ENCODE measurements at regions not wholly inside any gene's neighbourhood (a gene's known extent, or its start where the extent isn't known, plus 50 kb on each side); places are given as distances from the start of the nearest gene placed in this dataset.

DNA sequence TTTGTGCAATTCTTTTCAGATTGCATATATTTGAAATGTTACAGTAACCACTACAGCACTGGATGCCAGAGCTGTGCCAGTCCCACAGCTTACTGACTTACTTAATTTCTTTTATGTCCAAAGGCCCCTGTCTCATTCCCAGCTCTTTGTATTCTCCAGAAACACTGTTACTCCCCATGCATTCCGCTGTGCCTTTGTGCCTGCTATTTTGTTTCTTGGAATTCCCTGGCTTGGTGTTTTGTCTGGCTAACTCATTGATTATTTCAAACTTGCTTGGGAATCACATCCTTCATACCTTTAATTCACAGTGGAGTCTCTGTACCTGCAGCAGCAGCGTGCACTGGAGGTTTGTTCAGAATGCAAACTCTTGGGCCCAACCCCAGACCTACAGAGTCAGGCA lies 601.9 kb upstream of the DDX18 start:
- no peaks in the 10 kb centered on the region for H3K79me2 ChIP-seq (ENCODE audit: insufficient read depth, low read depth, low read length)
- no peaks in the 10 kb centered on the region for H3K9me2 ChIP-seq (ENCODE audit: insufficient read depth, low read length)
- no peak overlapping the region for H3K4me3 ChIP-seq (ENCODE audit: low read depth, low read length, poor library complexity, severe bottlenecking)
- no peaks in the 10 kb centered on the region for H3K9me3 ChIP-seq (ENCODE audit: low read length)
- no peak overlapping the region for H2AFZ ChIP-seq (ENCODE audit: low read length)
- no peak for DNase-seq (ENCODE audit: low spot score)
- H3K27ac ChIP-seq (ENCODE audit: low read depth, low read length, poor library complexity, severe bottlenecking) = no peak overlapping the region
- H4K20me1 ChIP-seq (ENCODE audit: insufficient read depth, low read length) = no peaks in the 10 kb centered on the region
- H3K4me2 ChIP-seq (ENCODE audit: low read length) = no peak overlapping the region
- TF ChIP-seq, protein P1, sequence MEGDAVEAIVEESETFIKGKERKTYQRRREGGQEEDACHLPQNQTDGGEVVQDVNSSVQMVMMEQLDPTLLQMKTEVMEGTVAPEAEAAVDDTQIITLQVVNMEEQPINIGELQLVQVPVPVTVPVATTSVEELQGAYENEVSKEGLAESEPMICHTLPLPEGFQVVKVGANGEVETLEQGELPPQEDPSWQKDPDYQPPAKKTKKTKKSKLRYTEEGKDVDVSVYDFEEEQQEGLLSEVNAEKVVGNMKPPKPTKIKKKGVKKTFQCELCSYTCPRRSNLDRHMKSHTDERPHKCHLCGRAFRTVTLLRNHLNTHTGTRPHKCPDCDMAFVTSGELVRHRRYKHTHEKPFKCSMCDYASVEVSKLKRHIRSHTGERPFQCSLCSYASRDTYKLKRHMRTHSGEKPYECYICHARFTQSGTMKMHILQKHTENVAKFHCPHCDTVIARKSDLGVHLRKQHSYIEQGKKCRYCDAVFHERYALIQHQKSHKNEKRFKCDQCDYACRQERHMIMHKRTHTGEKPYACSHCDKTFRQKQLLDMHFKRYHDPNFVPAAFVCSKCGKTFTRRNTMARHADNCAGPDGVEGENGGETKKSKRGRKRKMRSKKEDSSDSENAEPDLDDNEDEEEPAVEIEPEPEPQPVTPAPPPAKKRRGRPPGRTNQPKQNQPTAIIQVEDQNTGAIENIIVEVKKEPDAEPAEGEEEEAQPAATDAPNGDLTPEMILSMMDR (conservative IDR thresholded peaks at IDR 0.05; ENCODE audit: low read length) = no peak
- TF ChIP-seq EZH2phosphoT487 (IDR thresholded peaks at IDR 0.05; ENCODE audit: borderline replicate concordance, low read depth, low read length) = no peak
- no peaks in the 10 kb centered on the region for H3K4me1 ChIP-seq (ENCODE audit: insufficient read depth, low read length, poor library complexity, severe bottlenecking)
- ChIA-PET POLR2A (no interaction called here), CTCF (ENCODE audit: unreplicated experiment) (no interaction called here)
- no TSS peak for BruUV-seq (replicated peaks)
- no peaks in the 10 kb centered on the region for H3K36me3 ChIP-seq (ENCODE audit: insufficient read depth, low read length)
- intact Hi-C loops (cut with micrococcal nuclease; ENCODE audit: unreplicated experiment) = no loop called here

DNA sequence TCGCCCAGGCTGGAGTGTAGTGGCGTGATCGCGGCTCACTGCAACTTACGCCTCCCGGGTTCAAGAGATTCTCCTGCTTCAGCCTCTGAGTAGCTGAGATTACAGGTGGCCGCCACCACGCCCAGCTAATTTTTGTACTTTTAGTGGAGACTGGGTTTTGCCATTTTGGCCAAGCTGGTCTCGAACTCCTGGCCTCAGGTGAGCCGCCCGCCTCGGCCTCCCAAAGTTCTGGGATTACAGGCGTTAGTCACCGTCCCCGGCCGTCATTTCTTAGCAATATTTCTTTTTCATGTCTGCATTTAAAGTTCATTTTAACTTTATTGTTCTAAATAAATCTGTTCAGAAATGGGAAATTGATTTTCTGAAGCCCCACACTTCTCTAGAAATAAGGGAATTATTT lies 597.3 kb upstream of the DDX18 start:
- no peaks in the 10 kb centered on the region for H3K79me2 ChIP-seq (ENCODE audit: insufficient read depth, low read depth, low read length)
- no peaks in the 10 kb centered on the region for H4K20me1 ChIP-seq (ENCODE audit: insufficient read depth, low read length)
- POLR2A ChIA-PET = no interaction called here
- no peak overlapping the region for H3K4me3 ChIP-seq (ENCODE audit: low read depth, low read length, poor library complexity, severe bottlenecking)
- no peak overlapping the region for H3K4me2 ChIP-seq (ENCODE audit: low read length)
- 0 out of 2 replicates have a peak, but pooled peaks cover 4% of the 10 kb centered on the region for H3K9me2 ChIP-seq (ENCODE audit: insufficient read depth, low read length)
- no TSS peak for BruUV-seq (replicated peaks)
- no peak for DNase-seq (ENCODE audit: low spot score)
- H2AFZ ChIP-seq (ENCODE audit: low read length) = no peak overlapping the region
- H3K4me1 ChIP-seq (ENCODE audit: insufficient read depth, low read length, poor library complexity, severe bottlenecking) = no peaks in the 10 kb centered on the region
- no peaks in the 10 kb centered on the region for H3K9me3 ChIP-seq (ENCODE audit: low read length)
- TF ChIP-seq, protein P1 (conservative IDR thresholded peaks at IDR 0.05; ENCODE audit: low read length) = no peak
- TF ChIP-seq EZH2phosphoT487 (IDR thresholded peaks at IDR 0.05; ENCODE audit: borderline replicate concordance, low read depth, low read length) = no peak
- intact Hi-C loops (cut with micrococcal nuclease; ENCODE audit: unreplicated experiment) = no loop called here
- no peaks in the 10 kb centered on the region for H3K36me3 ChIP-seq (ENCODE audit: insufficient read depth, low read length)
- CTCF ChIA-PET (ENCODE audit: unreplicated experiment) = no interaction called here
- no peak overlapping the region for H3K27ac ChIP-seq (ENCODE audit: low read depth, low read length, poor library complexity, severe bottlenecking)

DNA sequence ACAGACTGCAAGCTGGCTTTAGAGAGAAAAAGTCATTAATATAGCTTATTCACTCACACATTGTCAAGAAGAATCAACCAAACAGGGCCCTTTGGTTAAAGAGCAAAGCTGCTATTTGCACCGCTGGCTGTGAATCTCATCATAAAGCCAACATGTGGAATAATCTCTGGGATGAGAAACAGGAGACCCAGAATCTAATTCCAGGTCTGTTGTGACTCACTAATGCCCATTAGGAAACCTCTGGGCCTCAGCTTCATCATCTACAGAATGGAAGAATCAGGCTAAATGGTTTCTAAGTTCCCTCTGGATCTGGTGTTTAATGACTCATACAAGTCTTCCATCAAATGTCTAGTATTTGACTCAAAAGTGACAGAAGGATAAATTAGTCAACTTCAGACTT lies 591.7 kb upstream of the DDX18 start:
- Histone ChIP-seq H3K9me3 (ENCODE audit: low read length) (no peaks in the 10 kb centered on the region), H2AFZ (ENCODE audit: low read length) (no peak overlapping the region), H4K20me1 (ENCODE audit: insufficient read depth, low read length) (no peaks in the 10 kb centered on the region), H3K4me2 (ENCODE audit: low read length) (no peak overlapping the region), H3K4me1 (ENCODE audit: insufficient read depth, low read length, poor library complexity, severe bottlenecking) (no peaks in the 10 kb centered on the region), H3K9me2 (ENCODE audit: insufficient read depth, low read length) (0 out of 2 replicates have a peak, but pooled peaks cover 4% of the 10 kb centered on the region), H3K79me2 (ENCODE audit: insufficient read depth, low read depth, low read length) (no peaks in the 10 kb centered on the region), H3K36me3 (ENCODE audit: insufficient read depth, low read length) (no peaks in the 10 kb centered on the region), H3K4me3 (ENCODE audit: low read depth, low read length, poor library complexity, severe bottlenecking) (no peak overlapping the region), H3K27ac (ENCODE audit: low read depth, low read length, poor library complexity, severe bottlenecking) (no peak overlapping the region)
- CTCF ChIA-PET (ENCODE audit: unreplicated experiment) = no interaction called here
- intact Hi-C loops (cut with micrococcal nuclease; ENCODE audit: unreplicated experiment) = no loop called here
- POLR2A ChIA-PET = no interaction called here
- BruUV-seq (replicated peaks) = no TSS peak
- no peak for TF ChIP-seq EZH2phosphoT487 (IDR thresholded peaks at IDR 0.05; ENCODE audit: borderline replicate concordance, low read depth, low read length)
- TF ChIP-seq, protein P1 (conservative IDR thresholded peaks at IDR 0.05; ENCODE audit: low read length) = no peak
- DNase-seq (ENCODE audit: low spot score) = no peak
